GM23338 (cell line): ENCODE measurements at regions not wholly inside any gene's neighbourhood (a gene's known extent, or its start where the extent isn't known, plus 50 kb on each side); places are given as distances from the start of the nearest gene placed in this dataset.

ENCODE experiments used
- EZH2 ChIP-seq: fragments of 200-600 bp; sonication (generic); IDR thresholded peaks from one replicate; pipeline ENCODE4 v1.8.0; 2017; ENCODE audit warnings: antibody characterized with exemption, mild to moderate bottlenecking, low read depth; ENCODE audit not compliant: unreplicated experiment
- POLR2AphosphoS5 ChIP-seq: IDR thresholded peaks from 2 replicates; pipeline ENCODE4 v1.6.1; 2016; ENCODE audit warnings: antibody characterized with exemption, low read depth

- TF ChIP-seq POLR2AphosphoS5 (no peak), EZH2 (no peak)
These were observed 105.0 kb upstream of the NPY start for GRCh38 chr7:24178811-24179570.
